ENCODE measurements at regions not wholly inside any gene's neighbourhood (a gene's known extent, or its start where the extent isn't known, plus 50 kb on each side); places are given as distances from the start of the nearest gene placed in this dataset.

GRCh38 chr14:38385343-38385742 lies 129.4 kb upstream of the CLEC14A start:
- Histone ChIP-seq H3K9me3 (ENCODE audit: low read depth) (no peaks in the 10 kb centered on the region), H3K4me2 (no peak overlapping the region), H3K9me2 (replicated peaks; ENCODE audit: insufficient read depth) (no peaks in the 10 kb centered on the region), H3K4me1 (ENCODE audit: insufficient read depth) (peaks cover 3% of the 10 kb centered on the region), H3K36me3 (replicated peaks; ENCODE audit: insufficient read depth, low read depth) (no peaks in the 10 kb centered on the region), H3K4me3 (no peak overlapping the region), H3K27me3 (no peaks in the 10 kb centered on the region), H2AFZ (no peak overlapping the region), H3K79me2 (no peaks in the 10 kb centered on the region), H3K27ac (no peak overlapping the region), H4K20me1 (ENCODE audit: insufficient read depth, poor library complexity, severe bottlenecking) (no peaks in the 10 kb centered on the region)
- TF ChIP-seq EZH2 (IDR thresholded peaks at IDR 0.05; ENCODE audit: borderline replicate concordance), result no peak
- no peak for TF ChIP-seq EZH2phosphoT487 (IDR thresholded peaks at IDR 0.05; ENCODE audit: low read depth, severe bottlenecking, unreplicated experiment)
- TF ChIP-seq, protein P1, sequence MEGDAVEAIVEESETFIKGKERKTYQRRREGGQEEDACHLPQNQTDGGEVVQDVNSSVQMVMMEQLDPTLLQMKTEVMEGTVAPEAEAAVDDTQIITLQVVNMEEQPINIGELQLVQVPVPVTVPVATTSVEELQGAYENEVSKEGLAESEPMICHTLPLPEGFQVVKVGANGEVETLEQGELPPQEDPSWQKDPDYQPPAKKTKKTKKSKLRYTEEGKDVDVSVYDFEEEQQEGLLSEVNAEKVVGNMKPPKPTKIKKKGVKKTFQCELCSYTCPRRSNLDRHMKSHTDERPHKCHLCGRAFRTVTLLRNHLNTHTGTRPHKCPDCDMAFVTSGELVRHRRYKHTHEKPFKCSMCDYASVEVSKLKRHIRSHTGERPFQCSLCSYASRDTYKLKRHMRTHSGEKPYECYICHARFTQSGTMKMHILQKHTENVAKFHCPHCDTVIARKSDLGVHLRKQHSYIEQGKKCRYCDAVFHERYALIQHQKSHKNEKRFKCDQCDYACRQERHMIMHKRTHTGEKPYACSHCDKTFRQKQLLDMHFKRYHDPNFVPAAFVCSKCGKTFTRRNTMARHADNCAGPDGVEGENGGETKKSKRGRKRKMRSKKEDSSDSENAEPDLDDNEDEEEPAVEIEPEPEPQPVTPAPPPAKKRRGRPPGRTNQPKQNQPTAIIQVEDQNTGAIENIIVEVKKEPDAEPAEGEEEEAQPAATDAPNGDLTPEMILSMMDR (IDR thresholded peaks at IDR 0.05; ENCODE audit: poor library complexity), result no peak
- DNase-seq (ENCODE audit: low spot score), result no peak
- 88% methylated on average over 5 of the region's 5 CpGs for WGBS (ENCODE audit: low lambda C conversion rate, missing lambda C conversion rate)

- TF ChIP-seq EZH2 (IDR thresholded peaks at IDR 0.05; ENCODE audit: borderline replicate concordance) (no peak), EZH2phosphoT487 (IDR thresholded peaks at IDR 0.05; ENCODE audit: low read depth, severe bottlenecking, unreplicated experiment) (no peak)
- TF ChIP-seq, protein P1 (IDR thresholded peaks at IDR 0.05; ENCODE audit: poor library complexity), result no peak
- no peak for DNase-seq (ENCODE audit: low spot score)
- Histone ChIP-seq H3K79me2 (no peaks in the 10 kb centered on the region), H4K20me1 (ENCODE audit: insufficient read depth, poor library complexity, severe bottlenecking) (no peaks in the 10 kb centered on the region), H3K36me3 (replicated peaks; ENCODE audit: insufficient read depth, low read depth) (no peaks in the 10 kb centered on the region), H3K27me3 (no peaks in the 10 kb centered on the region), H2AFZ (no peak overlapping the region), H3K9me3 (ENCODE audit: low read depth) (no peaks in the 10 kb centered on the region), H3K4me3 (no peak overlapping the region), H3K4me1 (ENCODE audit: insufficient read depth) (no peaks in the 10 kb centered on the region), H3K4me2 (no peak overlapping the region), H3K27ac (no peak overlapping the region), H3K9me2 (replicated peaks; ENCODE audit: insufficient read depth) (no peaks in the 10 kb centered on the region)
- 84% methylated on average over 1 of the region's 1 CpG for WGBS (ENCODE audit: low lambda C conversion rate, missing lambda C conversion rate)
Measured at GRCh38 chr14:38384741-38385140, 128.8 kb upstream of the CLEC14A start.

GRCh38 chr14:38367922-38368321 lies 112.0 kb upstream of the CLEC14A start:
- DNase-seq (ENCODE audit: low spot score), result no peak
- Histone ChIP-seq H2AFZ (no peak overlapping the region), H3K9me3 (ENCODE audit: low read depth) (no peaks in the 10 kb centered on the region), H3K4me1 (ENCODE audit: insufficient read depth) (no peaks in the 10 kb centered on the region), H3K27ac (no peak overlapping the region), H3K79me2 (no peaks in the 10 kb centered on the region), H3K27me3 (no peaks in the 10 kb centered on the region), H4K20me1 (ENCODE audit: insufficient read depth, poor library complexity, severe bottlenecking) (no peaks in the 10 kb centered on the region), H3K36me3 (replicated peaks; ENCODE audit: insufficient read depth, low read depth) (no peaks in the 10 kb centered on the region), H3K9me2 (replicated peaks; ENCODE audit: insufficient read depth) (no peaks in the 10 kb centered on the region), H3K4me2 (no peak overlapping the region), H3K4me3 (no peak overlapping the region)
- WGBS (ENCODE audit: low lambda C conversion rate, missing lambda C conversion rate), result 88% methylated on average over 4 of the region's 4 CpGs
- TF ChIP-seq EZH2phosphoT487 (IDR thresholded peaks at IDR 0.05; ENCODE audit: low read depth, severe bottlenecking, unreplicated experiment) (no peak), EZH2 (IDR thresholded peaks at IDR 0.05; ENCODE audit: borderline replicate concordance) (no peak)
- TF ChIP-seq, protein P1 (IDR thresholded peaks at IDR 0.05; ENCODE audit: poor library complexity), result no peak

DNA sequence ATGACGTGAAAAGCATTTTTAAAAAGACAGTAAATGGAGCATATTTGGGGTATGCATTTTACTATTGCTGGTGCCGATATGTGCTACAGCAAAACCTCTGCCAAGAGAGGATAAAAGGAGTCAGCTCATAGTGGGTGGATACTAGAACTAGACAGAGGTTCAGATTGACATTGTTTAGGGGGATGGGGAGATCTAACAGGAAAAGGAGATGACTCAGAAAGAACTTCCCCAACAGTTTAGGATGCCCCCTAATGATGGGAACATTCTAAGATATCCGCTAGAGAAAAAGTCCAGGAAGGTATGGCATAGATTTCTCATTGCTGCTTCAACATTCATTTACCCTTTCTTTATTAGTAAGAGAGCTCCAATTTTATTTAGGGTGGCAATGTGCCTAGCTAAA lies 110.5 kb upstream of the CLEC14A start:
- Histone ChIP-seq H4K20me1 (ENCODE audit: insufficient read depth, poor library complexity, severe bottlenecking) (no peaks in the 10 kb centered on the region), H3K79me2 (no peaks in the 10 kb centered on the region), H2AFZ (no peak overlapping the region), H3K9me2 (replicated peaks; ENCODE audit: insufficient read depth) (no peaks in the 10 kb centered on the region), H3K27me3 (no peaks in the 10 kb centered on the region), H3K9me3 (ENCODE audit: low read depth) (no peaks in the 10 kb centered on the region), H3K4me3 (no peak overlapping the region), H3K4me2 (no peak overlapping the region), H3K27ac (no peak overlapping the region), H3K4me1 (ENCODE audit: insufficient read depth) (no peaks in the 10 kb centered on the region), H3K36me3 (replicated peaks; ENCODE audit: insufficient read depth, low read depth) (no peaks in the 10 kb centered on the region)
- TF ChIP-seq EZH2 (IDR thresholded peaks at IDR 0.05; ENCODE audit: borderline replicate concordance) (no peak), EZH2phosphoT487 (IDR thresholded peaks at IDR 0.05; ENCODE audit: low read depth, severe bottlenecking, unreplicated experiment) (no peak)
- TF ChIP-seq, protein P1 (IDR thresholded peaks at IDR 0.05; ENCODE audit: poor library complexity), result no peak
- WGBS (ENCODE audit: low lambda C conversion rate, missing lambda C conversion rate), result 87% methylated on average over 3 of the region's 3 CpGs
- no peak for DNase-seq (ENCODE audit: low spot score)
